SU-DHL-6 (cell line): ENCODE measurements at regions not wholly inside any gene's neighbourhood (a gene's known extent, or its start where the extent isn't known, plus 50 kb on each side); places are given as distances from the start of the nearest gene placed in this dataset.

Experiments
- H2AFZ ChIP-seq: fragments of 200-600 bp; sonication (generic); 2 replicates; pipeline ENCODE4 v1.6.1; 2014; ENCODE audit warnings: low read depth, mild to moderate bottlenecking, moderate library complexity, mixed read lengths, antibody characterized with exemption, low read length; ENCODE audit not compliant: severe bottlenecking
- H3F3A ChIP-seq: fragments of 200-600 bp; shearing (Covaris generic); 2 replicates; pipeline ENCODE4 v1.6.0; 2016; ENCODE audit warnings: antibody characterized with exemption, mild to moderate bottlenecking; ENCODE audit not compliant: insufficient read depth
- H3K27ac ChIP-seq: fragments of 200-600 bp; sonication (generic); 2 replicates; pipeline ENCODE4 v1.5.1; 2016; ENCODE audit warnings: low read depth, mild to moderate bottlenecking, low read length, moderate library complexity, mixed read lengths
- H3K27me3 ChIP-seq: fragments of 200-600 bp; sonication (generic), shearing (Covaris generic); 2 replicates; pipeline ENCODE4 v1.6.0; 2014; ENCODE audit warnings: mild to moderate bottlenecking, low read length
- H3K36me3 ChIP-seq: fragments of 200-600 bp; sonication (generic); 2 replicates; pipeline ENCODE4 v1.6.1; 2014; ENCODE audit warnings: mild to moderate bottlenecking, low read length, mixed read lengths
- H3K4me2 ChIP-seq: fragments of 300-600, 200-600 bp; shearing (Covaris generic), sonication (generic); 2 replicates; pipeline ENCODE4 v1.6.0; 2014; ENCODE audit warnings: low read length, low read depth, mild to moderate bottlenecking; ENCODE audit not compliant: poor library complexity, severe bottlenecking
- H3K4me3 ChIP-seq: fragments of 200-600 bp; sonication (generic); 2 replicates; pipeline ENCODE4 v1.5.1; 2014; ENCODE audit warnings: antibody characterized with exemption, low read length, mild to moderate bottlenecking, mixed read lengths; ENCODE audit not compliant: insufficient read depth, poor library complexity, severe bottlenecking
- H3K79me2 ChIP-seq: fragments of 200-600 bp; sonication (generic); 2 replicates; pipeline ENCODE4 v1.6.1; 2014; ENCODE audit warnings: mild to moderate bottlenecking, low read length, moderate library complexity; ENCODE audit not compliant: insufficient read depth
- H3K9ac ChIP-seq: fragments of 200-600 bp; sonication (generic); 2 replicates; pipeline ENCODE4 v1.7.0; 2014; ENCODE audit warnings: mild to moderate bottlenecking, low read length
- H3K9me2 ChIP-seq: fragments of 200-600 bp; sonication (generic); replicated peaks from 2 replicates; pipeline ENCODE4 v1.6.1; 2014; ENCODE audit warnings: low read length; ENCODE audit not compliant: insufficient read depth
- H3K9me3 ChIP-seq: fragments of 200-600 bp; sonication (generic); 2 replicates; pipeline ENCODE4 v1.6.1; 2014; ENCODE audit warnings: low read length, mixed read lengths; ENCODE audit not compliant: insufficient read depth
- H4K20me1 ChIP-seq: fragments of 200-600 bp; sonication (generic); 2 replicates; pipeline ENCODE4 v1.6.1; 2014; ENCODE audit warnings: low read depth, mild to moderate bottlenecking, antibody characterized with exemption, low read length, moderate library complexity, mixed read lengths
- EZH2phosphoT487 ChIP-seq: fragments of 200-600 bp; sonication (generic), shearing (Covaris generic); conservative IDR thresholded peaks from 2 replicates; pipeline ENCODE4 v1.6.1; 2018; ENCODE audit warnings: mild to moderate bottlenecking, antibody characterized with exemption, low read length, moderate library complexity, mixed read lengths
- TF ChIP-seq, protein P1 (sequence below): fragments of 200-600 bp; sonication (generic); IDR thresholded peaks from one replicate; pipeline ENCODE4 v1.5.1; 2017; ENCODE audit warnings: antibody characterized with exemption, mild to moderate bottlenecking, low read length, moderate library complexity; ENCODE audit not compliant: insufficient read depth, poor library complexity, severe bottlenecking

GRCh38 chr15:36365963-36366362 lies 213.5 kb upstream of the CDIN1 start:
- Histone ChIP-seq H3F3A (no peaks in the 10 kb centered on the region), H3K9ac (no peak overlapping the region), H3K4me2 (no peak overlapping the region), H3K9me2 (no peaks in the 10 kb centered on the region), H3K79me2 (no peaks in the 10 kb centered on the region), H4K20me1 (no peaks in the 10 kb centered on the region), H3K27me3 (no peaks in the 10 kb centered on the region), H3K9me3 (no peaks in the 10 kb centered on the region), H3K36me3 (no peaks in the 10 kb centered on the region), H3K27ac (no peak overlapping the region), H2AFZ (no peak overlapping the region), H3K4me3 (no peak overlapping the region)
- TF ChIP-seq EZH2phosphoT487 = no peak
- TF ChIP-seq, protein P1, sequence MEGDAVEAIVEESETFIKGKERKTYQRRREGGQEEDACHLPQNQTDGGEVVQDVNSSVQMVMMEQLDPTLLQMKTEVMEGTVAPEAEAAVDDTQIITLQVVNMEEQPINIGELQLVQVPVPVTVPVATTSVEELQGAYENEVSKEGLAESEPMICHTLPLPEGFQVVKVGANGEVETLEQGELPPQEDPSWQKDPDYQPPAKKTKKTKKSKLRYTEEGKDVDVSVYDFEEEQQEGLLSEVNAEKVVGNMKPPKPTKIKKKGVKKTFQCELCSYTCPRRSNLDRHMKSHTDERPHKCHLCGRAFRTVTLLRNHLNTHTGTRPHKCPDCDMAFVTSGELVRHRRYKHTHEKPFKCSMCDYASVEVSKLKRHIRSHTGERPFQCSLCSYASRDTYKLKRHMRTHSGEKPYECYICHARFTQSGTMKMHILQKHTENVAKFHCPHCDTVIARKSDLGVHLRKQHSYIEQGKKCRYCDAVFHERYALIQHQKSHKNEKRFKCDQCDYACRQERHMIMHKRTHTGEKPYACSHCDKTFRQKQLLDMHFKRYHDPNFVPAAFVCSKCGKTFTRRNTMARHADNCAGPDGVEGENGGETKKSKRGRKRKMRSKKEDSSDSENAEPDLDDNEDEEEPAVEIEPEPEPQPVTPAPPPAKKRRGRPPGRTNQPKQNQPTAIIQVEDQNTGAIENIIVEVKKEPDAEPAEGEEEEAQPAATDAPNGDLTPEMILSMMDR = no peak

DNA sequence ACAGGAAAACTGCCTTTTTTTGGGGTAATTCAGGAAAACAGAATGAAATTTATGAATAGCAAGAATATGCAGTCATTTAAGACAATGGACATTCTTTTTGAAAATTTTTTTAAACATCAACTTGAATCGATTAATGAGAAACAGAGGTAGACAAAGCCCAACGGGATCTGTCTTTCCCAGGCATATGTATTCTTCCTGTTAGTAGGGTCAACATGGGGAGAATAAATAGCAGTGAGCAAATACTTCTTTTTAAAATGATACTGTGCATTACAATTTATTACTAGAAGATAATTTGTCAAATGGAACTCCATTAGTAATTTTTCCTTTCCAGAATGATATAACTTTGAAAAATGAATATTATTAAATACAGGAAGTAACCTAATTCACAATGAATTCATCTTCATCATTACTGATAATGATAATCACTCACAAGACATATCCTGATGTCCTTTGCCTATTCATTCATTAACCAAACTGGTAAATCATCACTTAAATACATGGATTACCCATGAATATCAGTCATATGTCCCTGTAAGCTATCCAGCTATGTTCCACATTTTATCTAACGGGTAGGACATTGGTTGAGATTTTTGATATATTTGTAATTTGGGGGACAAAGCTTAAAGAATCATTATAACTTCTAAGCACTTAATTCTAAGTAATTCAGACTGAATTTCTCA lies 209.2 kb upstream of the CDIN1 start:
- Histone ChIP-seq H3K27me3 (no peaks in the 10 kb centered on the region), H3K36me3 (no peaks in the 10 kb centered on the region), H3K9me2 (no peaks in the 10 kb centered on the region), H4K20me1 (no peaks in the 10 kb centered on the region), H2AFZ (no peak overlapping the region), H3K9ac (no peak overlapping the region), H3K27ac (no peak overlapping the region), H3F3A (no peaks in the 10 kb centered on the region), H3K4me3 (no peak overlapping the region), H3K79me2 (no peaks in the 10 kb centered on the region), H3K4me2 (no peak overlapping the region), H3K9me3 (no peaks in the 10 kb centered on the region)
- TF ChIP-seq EZH2phosphoT487 = no peak
- TF ChIP-seq, protein P1 = no peak

DNA sequence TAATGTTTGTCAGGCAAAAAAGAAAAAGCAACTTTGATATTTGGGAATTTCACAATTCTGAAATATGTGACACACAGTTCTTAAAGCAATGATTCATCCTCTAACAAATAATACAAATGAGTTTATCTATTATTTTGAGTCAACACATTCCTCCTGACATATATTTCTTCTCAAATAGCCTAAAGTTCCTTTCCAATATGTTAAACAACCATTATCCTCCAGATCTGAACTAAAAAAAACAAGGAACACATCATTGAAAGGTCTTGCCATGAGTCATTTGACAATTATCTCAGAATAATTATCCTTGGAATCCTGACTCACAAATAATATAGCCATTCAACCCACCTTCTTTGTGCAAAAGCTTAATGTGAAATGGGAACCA lies 208.7 kb upstream of the CDIN1 start:
- no peaks in the 10 kb centered on the region for H3K36me3 ChIP-seq
- H3K79me2 ChIP-seq = no peaks in the 10 kb centered on the region
- H3K9me3 ChIP-seq = no peaks in the 10 kb centered on the region
- H3F3A ChIP-seq = no peaks in the 10 kb centered on the region
- no peaks in the 10 kb centered on the region for H3K9me2 ChIP-seq
- no peak overlapping the region for H3K27ac ChIP-seq
- no peaks in the 10 kb centered on the region for H3K27me3 ChIP-seq
- no peak overlapping the region for H2AFZ ChIP-seq
- H3K9ac ChIP-seq = no peak overlapping the region
- TF ChIP-seq, protein P1 = no peak
- no peak overlapping the region for H3K4me2 ChIP-seq
- no peak overlapping the region for H3K4me3 ChIP-seq
- H4K20me1 ChIP-seq = no peaks in the 10 kb centered on the region
